ENCODE measurements at regions not wholly inside any gene's neighbourhood (a gene's known extent, or its start where the extent isn't known, plus 50 kb on each side); places are given as distances from the start of the nearest gene placed in this dataset.
"Not testable (repeated sequence)": the region's sequence is repeated elsewhere in the genome, so short reads cannot be mapped to it uniquely, and the experiment has no call there.

- not testable (repeated sequence) for H3K27ac Mint-ChIP-seq; DNase-seq; H3K4me3 Mint-ChIP-seq; H3K27me3 Mint-ChIP-seq (ENCODE audit: low read depth); ATAC-seq (replicated peaks in 1 of 2)
- Mint-ChIP-seq H3K4me1 (ENCODE audit: low read depth) (peaks cover 42% of the 10 kb centered on the region), H3K9me3 (peaks cover 24 to 30% of the 10 kb centered on the region in 2 donors), H3K36me3 (ENCODE audit: insufficient read depth in 2 of 2) (peaks cover 46 to 74% of the 10 kb centered on the region in 2 donors)
Measured at GRCh38 chr11:14573539-14574057, 53.4 kb upstream of the PSMA1 start.

DNA sequence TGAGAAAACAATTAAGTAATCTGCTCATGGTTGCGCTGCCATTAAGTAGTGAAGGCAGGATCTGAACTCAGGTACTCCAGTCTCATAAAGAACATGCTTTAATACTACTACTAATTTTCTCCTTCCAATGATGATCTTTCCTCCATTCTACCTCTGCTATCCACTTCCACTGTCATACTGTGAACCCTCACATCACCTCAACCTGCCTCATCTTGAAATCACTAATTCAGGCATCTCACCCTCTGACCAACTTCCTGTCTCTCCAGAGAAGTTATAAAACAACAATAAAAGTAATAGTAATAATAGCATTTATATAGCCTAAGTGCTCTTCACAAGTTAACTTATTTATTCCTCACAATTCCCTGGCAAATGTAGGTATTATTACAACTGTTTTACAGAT, 57.1 kb upstream of the PSMA1 start:
- peak; percentile 10 to 23 for DNase-seq
- Mint-ChIP-seq H3K9me3 (peaks cover 15 to 24% of the 10 kb centered on the region in 2 donors), H3K36me3 (ENCODE audit: insufficient read depth in 2 of 2) (peaks cover 30 to 58% of the 10 kb centered on the region in 2 donors), H3K4me3 (peak overlapping the region; percentile 36 to 62), H3K27me3 (ENCODE audit: low read depth) (no peaks in the 10 kb centered on the region), H3K27ac (peak overlapping the region; percentile 87), H3K4me1 (ENCODE audit: low read depth) (peaks cover 43% of the 10 kb centered on the region)
- ATAC-seq (replicated peaks in 1 of 2) = peak; percentile 60 to 64

- Mint-ChIP-seq H3K4me3 (peak overlapping the region; percentile 55 to 62), H3K27me3 (ENCODE audit: low read depth) (no peaks in the 10 kb centered on the region), H3K4me1 (ENCODE audit: low read depth) (peaks cover 43% of the 10 kb centered on the region), H3K9me3 (peaks cover 11 to 19% of the 10 kb centered on the region in 2 donors), H3K27ac (peak overlapping the region; percentile 87), H3K36me3 (ENCODE audit: insufficient read depth in 2 of 2) (peaks cover 27 to 56% of the 10 kb centered on the region in 2 donors)
- ATAC-seq (replicated peaks in 1 of 2) = peak; percentile 63 to 67
- peak; percentile 33 to 45 for DNase-seq
Measured at GRCh38 chr11:14577835-14578529, 57.8 kb upstream of the PSMA1 start.

DNA sequence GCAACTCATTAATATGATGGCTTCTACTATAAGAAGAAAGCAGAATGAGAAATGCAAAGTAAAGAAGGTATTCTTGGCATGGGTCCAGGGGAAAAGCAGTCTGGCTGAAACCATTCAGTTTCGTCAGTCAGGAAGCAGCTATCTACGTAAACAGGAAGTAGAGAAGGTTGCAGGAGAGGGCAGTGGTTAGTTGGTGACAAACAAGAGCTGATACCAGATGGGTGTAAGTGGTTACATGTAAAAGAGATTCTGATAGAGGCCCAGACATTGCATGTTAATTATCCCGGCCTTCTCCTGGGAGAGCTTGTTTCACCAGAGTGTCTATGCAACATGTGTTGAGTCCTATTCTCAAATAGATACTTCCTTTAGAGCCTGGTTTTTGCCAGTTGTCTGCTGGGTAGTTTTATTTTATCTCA, 58.4 kb upstream of the PSMA1 start:
- Mint-ChIP-seq H3K4me3 (peak overlapping the region; percentile 39 to 55), H3K27me3 (ENCODE audit: low read depth) (no peaks in the 10 kb centered on the region), H3K9me3 (peaks cover 12 to 21% of the 10 kb centered on the region in 2 donors), H3K27ac (peak overlapping the region; percentile 21), H3K36me3 (ENCODE audit: insufficient read depth in 2 of 2) (peaks cover 31 to 55% of the 10 kb centered on the region in 2 donors), H3K4me1 (ENCODE audit: low read depth) (peaks cover 43% of the 10 kb centered on the region)
- ATAC-seq (replicated peaks in 1 of 2) (peak; percentile 91 to 95), DNase-seq (peak; percentile 72)

DNA sequence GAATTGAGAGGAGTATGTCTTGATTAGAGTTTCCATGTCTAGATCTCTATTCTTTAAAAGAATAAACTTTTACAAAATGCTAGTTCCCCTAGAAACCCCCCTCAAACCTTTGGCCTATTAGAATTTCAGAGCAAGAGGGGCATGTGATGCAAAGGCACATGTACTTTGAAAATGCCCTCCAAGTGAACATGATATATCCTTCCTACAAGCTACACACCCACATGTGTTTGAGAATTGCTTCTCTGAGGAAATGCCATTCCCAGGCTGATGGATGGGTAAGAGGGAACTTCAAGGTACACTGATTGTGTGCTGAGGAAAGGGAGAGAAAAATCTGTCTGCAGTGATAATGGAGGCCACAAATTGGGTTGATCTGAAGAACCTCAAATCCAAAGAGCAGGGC, 59.5 kb upstream of the PSMA1 start:
- ATAC-seq (replicated peaks in 1 of 2) (no peak), DNase-seq (no peak)
- no peaks in the 10 kb centered on the region for H3K27me3 Mint-ChIP-seq (ENCODE audit: low read depth)
- H3K36me3 Mint-ChIP-seq (ENCODE audit: insufficient read depth in 2 of 2) = peaks cover 30 to 50% of the 10 kb centered on the region in 2 donors
- H3K27ac Mint-ChIP-seq = peak overlapping the region; percentile 7
- H3K4me1 Mint-ChIP-seq (ENCODE audit: low read depth) = peaks cover 45% of the 10 kb centered on the region
- H3K4me3 Mint-ChIP-seq = no peak overlapping the region
- H3K9me3 Mint-ChIP-seq = peaks cover 12 to 21% of the 10 kb centered on the region in 2 donors

DNA sequence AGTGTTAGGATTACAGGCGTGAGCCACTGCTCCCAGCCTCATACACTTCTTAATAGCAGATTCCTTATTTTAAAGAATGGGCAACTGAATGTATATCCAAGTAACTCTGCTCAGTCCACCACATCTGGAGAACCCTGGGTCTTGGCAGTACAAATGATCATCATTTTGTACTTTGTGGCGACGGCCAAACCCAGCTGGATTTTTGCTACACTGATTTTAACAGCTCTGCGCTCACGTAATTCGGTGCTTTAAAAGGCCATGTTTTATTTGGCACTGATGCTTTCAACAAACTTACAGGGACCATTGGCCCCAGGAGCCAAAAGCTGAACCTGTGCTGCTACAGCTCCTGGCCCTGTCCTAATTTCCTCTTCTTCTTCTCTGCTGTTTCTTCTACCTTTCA, 60.8 kb upstream of the PDE3B start:
- Mint-ChIP-seq H3K36me3 (ENCODE audit: insufficient read depth in 2 of 2) (peaks cover 14 to 32% of the 10 kb centered on the region in 2 donors), H3K4me1 (ENCODE audit: low read depth) (peaks cover 53% of the 10 kb centered on the region), H3K4me3 (no peak overlapping the region), H3K9me3 (peaks cover 5 to 13% of the 10 kb centered on the region in 2 donors), H3K27me3 (ENCODE audit: low read depth) (no peaks in the 10 kb centered on the region), H3K27ac (no peak overlapping the region)
- DNase-seq (no peak), ATAC-seq (replicated peaks in 1 of 2) (no peak)

DNA sequence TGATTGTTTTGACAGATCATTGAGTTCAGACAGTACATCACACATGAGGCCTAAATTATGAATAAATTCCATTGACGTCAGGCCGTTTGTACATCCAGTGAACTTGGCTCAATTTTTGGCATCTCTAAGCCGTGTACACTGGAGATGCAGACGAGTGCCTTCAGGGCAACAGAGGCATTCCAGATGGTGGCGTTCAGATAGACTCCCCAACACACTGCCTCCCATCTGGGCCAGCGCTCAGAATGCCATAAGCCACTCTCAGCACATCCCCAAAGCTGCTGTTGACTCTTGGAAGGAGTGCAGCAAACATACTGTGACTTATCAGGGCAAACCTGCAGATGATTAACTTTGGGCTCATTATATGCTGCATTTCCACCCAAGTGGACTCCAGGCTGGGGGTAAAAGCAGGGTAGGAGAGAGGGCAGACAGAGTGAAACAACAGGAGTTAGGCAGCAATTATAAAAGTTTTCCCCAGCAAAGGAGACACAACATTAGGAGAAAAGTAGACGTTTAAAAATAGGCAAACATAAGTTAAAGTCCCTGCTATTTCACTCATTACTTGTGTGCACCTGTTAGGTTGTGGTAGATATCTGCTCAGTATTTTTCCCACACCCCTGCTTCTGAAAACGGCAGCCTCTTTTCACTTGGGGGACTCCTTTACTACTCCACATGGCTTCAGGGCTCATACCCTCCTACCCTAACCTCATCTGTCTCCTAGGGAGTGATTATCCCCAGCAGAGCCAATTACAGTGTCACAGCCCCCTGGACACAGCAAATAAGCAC, 60.2 kb upstream of the PDE3B start:
- peaks cover 47% of the 10 kb centered on the region for H3K4me1 Mint-ChIP-seq (ENCODE audit: low read depth)
- ATAC-seq (replicated peaks in 1 of 2) = no peak
- no peak overlapping the region for H3K4me3 Mint-ChIP-seq
- no peak for DNase-seq
- peaks cover 15 to 34% of the 10 kb centered on the region in 2 donors for H3K36me3 Mint-ChIP-seq (ENCODE audit: insufficient read depth in 2 of 2)
- no peak overlapping the region for H3K27ac Mint-ChIP-seq
- peaks cover 5 to 13% of the 10 kb centered on the region in 2 donors for H3K9me3 Mint-ChIP-seq
- no peaks in the 10 kb centered on the region for H3K27me3 Mint-ChIP-seq (ENCODE audit: low read depth)

GRCh38 chr11:14584035-14584363, 59.6 kb upstream of the PDE3B start:
- Mint-ChIP-seq H3K4me3 (no peak overlapping the region), H3K4me1 (ENCODE audit: low read depth) (peaks cover 41% of the 10 kb centered on the region), H3K36me3 (ENCODE audit: insufficient read depth in 2 of 2) (peaks cover 15 to 36% of the 10 kb centered on the region in 2 donors), H3K27me3 (ENCODE audit: low read depth) (no peaks in the 10 kb centered on the region), H3K9me3 (peaks cover 5 to 13% of the 10 kb centered on the region in 2 donors), H3K27ac (no peak overlapping the region)
- ATAC-seq (replicated peaks in 1 of 2) = no peak
- DNase-seq = no peak

DNA sequence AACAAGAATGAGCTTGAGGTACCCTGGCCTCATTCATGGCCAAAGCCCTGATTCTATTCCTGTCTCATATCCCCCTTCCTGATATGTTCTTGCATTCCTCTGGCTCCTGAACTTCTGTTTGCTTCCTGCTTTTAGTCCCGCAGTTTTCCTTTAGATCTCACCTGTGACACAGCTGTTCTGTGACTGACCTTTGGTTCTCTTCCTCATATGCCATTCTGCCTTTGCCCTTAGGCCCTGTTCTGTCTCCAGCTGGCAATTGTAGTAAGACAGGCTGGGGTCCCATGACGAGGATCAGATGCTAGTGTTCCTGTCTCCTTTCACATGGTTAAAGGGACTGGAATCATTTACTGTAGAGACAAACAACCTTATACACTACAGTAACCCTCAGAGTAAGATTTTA, 59.0 kb upstream of the PDE3B start:
- DNase-seq (no peak), ATAC-seq (replicated peaks in 1 of 2) (no peak)
- no peak overlapping the region for H3K27ac Mint-ChIP-seq
- peaks cover 5 to 13% of the 10 kb centered on the region in 2 donors for H3K9me3 Mint-ChIP-seq
- no peak overlapping the region for H3K4me3 Mint-ChIP-seq
- peaks cover 35% of the 10 kb centered on the region for H3K4me1 Mint-ChIP-seq (ENCODE audit: low read depth)
- H3K27me3 Mint-ChIP-seq (ENCODE audit: low read depth) = no peaks in the 10 kb centered on the region
- H3K36me3 Mint-ChIP-seq (ENCODE audit: insufficient read depth in 2 of 2) = peaks cover 15 to 37% of the 10 kb centered on the region in 2 donors

- Mint-ChIP-seq H3K27ac (no peak overlapping the region), H3K27me3 (ENCODE audit: low read depth) (no peaks in the 10 kb centered on the region), H3K9me3 (peaks cover 5 to 11% of the 10 kb centered on the region in 2 donors), H3K4me1 (ENCODE audit: low read depth) (peaks cover 35% of the 10 kb centered on the region), H3K4me3 (no peak overlapping the region), H3K36me3 (ENCODE audit: insufficient read depth in 2 of 2) (peaks cover 19 to 36% of the 10 kb centered on the region in 2 donors)
- ATAC-seq (replicated peaks in 1 of 2) (no peak), DNase-seq (no peak)
Measured at GRCh38 chr11:14585438-14585837, 58.2 kb upstream of the PDE3B start.

- H3K27me3 Mint-ChIP-seq (ENCODE audit: low read depth) = no peaks in the 10 kb centered on the region
- H3K4me1 Mint-ChIP-seq (ENCODE audit: low read depth) = peaks cover 36% of the 10 kb centered on the region
- DNase-seq (no peak), ATAC-seq (replicated peaks in 1 of 2) (no peak)
- peaks cover 22 to 36% of the 10 kb centered on the region in 2 donors for H3K36me3 Mint-ChIP-seq (ENCODE audit: insufficient read depth in 2 of 2)
- no peak overlapping the region for H3K4me3 Mint-ChIP-seq
- H3K27ac Mint-ChIP-seq = peak overlapping the region; percentile 51
- H3K9me3 Mint-ChIP-seq = peaks cover 5 to 11% of the 10 kb centered on the region in 2 donors
Measured at GRCh38 chr11:14587258-14587657, 56.3 kb upstream of the PDE3B start.

DNA sequence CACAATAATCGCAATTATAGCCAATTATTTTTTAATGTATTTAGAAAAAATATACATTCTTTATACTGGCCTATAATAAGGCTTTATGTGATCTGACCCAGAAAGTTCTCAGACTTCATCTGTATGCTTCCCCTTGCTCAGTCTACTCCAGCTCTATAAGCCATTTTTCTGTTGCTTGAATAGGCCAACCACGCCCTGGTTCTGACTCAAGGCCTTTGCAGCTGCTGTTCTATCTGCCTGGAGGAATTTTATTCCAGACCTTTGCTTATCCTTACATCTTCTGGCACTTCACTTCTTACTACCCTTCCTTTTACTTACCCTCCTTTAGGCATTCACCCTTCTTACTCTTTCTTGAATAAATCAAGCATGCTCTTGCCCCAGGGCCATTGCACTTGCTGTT, 54.9 kb upstream of the PDE3B start:
- peaks cover 36% of the 10 kb centered on the region for H3K4me1 Mint-ChIP-seq (ENCODE audit: low read depth)

DNA sequence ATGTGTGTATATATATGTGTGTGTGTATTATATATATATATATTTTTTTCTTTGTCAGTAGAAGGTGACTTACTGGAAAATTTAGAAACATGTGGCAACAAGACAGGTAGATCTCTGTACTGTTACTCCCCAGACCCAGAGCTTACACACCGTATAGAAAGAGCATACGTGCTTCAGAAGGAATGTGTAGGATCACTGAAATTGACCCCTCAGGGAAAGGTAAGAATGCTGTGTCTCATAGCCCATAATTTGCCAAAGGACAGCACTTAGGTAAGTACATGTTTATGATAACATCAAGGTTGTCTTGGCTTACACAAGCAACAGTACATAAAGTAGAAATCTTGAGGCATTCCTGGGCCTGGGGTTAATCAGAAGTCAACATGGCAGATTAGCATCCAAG, 54.2 kb upstream of the PDE3B start:
- no peak for ATAC-seq (replicated peaks in 1 of 2)
- peaks cover 4 to 7% of the 10 kb centered on the region in 2 donors for H3K9me3 Mint-ChIP-seq

More for the DNA sequence above, 54.9 kb upstream of the PDE3B start:
- H3K4me3 Mint-ChIP-seq = no peak overlapping the region
- no peak for ATAC-seq (replicated peaks in 1 of 2)
- peaks cover 4 to 7% of the 10 kb centered on the region in 2 donors for H3K9me3 Mint-ChIP-seq
- H3K36me3 Mint-ChIP-seq (ENCODE audit: insufficient read depth in 2 of 2) = peaks cover 22 to 33% of the 10 kb centered on the region in 2 donors
- no peaks in the 10 kb centered on the region for H3K27me3 Mint-ChIP-seq (ENCODE audit: low read depth)
- DNase-seq = no peak
- H3K27ac Mint-ChIP-seq = peak overlapping the region; percentile 52

More for the DNA sequence above, 54.2 kb upstream of the PDE3B start:
- no peaks in the 10 kb centered on the region for H3K27me3 Mint-ChIP-seq (ENCODE audit: low read depth)
- H3K4me3 Mint-ChIP-seq = no peak overlapping the region
- H3K27ac Mint-ChIP-seq = no peak overlapping the region
- peaks cover 36% of the 10 kb centered on the region for H3K4me1 Mint-ChIP-seq (ENCODE audit: low read depth)
- peaks cover 22 to 33% of the 10 kb centered on the region in 2 donors for H3K36me3 Mint-ChIP-seq (ENCODE audit: insufficient read depth in 2 of 2)
- no peak for DNase-seq

Measured in activated T-cell treated with anti-CD3 and anti-CD28 coated beads, Interleukin-2, amount 50 U/mL, for 72 hours (primary cell).